ENCODE measurements at regions not wholly inside any gene's neighbourhood (a gene's known extent, or its start where the extent isn't known, plus 50 kb on each side); places are given as distances from the start of the nearest gene placed in this dataset.
"Not testable (repeated sequence)": the region's sequence is repeated elsewhere in the genome, so short reads cannot be mapped to it uniquely, and the experiment has no call there.

DNA sequence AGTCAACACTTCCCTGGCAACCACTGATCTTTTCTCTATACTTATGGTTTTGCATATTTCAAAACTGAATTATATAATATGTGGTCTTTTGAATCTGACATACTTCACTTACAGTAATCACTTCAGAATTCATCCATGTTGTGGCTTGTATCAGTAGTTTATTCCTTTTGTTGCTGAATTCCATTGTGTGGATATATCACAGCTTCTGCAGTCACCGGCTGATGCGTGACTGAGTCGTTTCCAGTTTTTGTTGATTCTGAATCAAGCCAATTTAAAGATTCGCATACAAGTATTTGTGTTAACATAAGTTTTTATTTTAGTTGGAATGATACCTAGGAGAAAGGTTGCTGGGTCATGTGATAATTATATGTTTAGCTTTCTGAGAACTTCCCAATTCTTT is 672.5 kb upstream of the ANKRD30A start:
- DNase-seq (ENCODE audit: low read depth) = no peak

DNA sequence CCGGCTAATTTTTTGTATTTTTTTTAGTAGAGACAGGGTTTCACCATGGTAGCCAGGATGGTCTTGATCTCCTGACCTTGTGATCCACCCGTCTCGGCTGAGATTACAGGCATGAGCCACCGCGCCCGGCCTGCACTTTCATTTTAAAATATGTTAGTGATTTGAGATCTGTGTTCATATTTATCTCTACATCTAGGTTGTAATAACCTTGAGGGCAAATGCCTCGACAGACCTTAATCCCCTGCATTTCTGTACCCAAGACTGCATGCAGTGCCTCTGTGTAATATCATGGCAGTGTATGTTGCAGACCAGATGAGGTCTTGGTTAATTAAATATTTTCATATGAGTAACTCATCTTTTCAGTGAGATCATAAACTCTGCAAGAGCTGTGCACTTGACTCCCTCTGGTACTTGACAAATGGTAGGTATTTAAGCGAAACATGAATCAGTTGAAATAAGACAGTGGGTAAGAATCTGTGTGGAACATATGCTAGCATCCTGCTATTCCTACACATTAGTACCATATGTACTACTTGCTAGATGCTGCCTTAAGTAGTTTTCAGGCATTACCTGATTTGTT is 673.9 kb upstream of the ANKRD30A start:
- no peak for DNase-seq (ENCODE audit: low read depth)

DNA sequence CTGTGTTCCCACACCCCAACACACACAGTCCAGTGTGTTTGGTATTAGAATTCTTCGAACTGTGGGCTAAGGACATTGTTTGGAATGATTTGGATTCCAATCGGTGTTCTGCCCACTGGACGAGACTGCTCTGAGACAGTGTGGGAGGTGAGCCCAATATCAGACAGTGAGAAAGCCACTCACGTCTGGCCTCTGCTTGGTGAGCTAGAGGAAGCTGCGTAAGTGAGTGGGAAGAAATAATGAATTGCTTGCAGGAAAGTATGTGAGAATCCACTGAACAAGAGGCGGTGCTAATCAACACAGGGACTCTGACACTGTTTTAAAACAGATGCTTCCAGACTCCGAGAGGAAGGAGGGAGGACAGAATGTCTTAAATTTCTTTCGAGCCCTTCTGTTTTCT is 675.0 kb upstream of the ANKRD30A start:
- no peak for DNase-seq (ENCODE audit: low read depth)

DNA sequence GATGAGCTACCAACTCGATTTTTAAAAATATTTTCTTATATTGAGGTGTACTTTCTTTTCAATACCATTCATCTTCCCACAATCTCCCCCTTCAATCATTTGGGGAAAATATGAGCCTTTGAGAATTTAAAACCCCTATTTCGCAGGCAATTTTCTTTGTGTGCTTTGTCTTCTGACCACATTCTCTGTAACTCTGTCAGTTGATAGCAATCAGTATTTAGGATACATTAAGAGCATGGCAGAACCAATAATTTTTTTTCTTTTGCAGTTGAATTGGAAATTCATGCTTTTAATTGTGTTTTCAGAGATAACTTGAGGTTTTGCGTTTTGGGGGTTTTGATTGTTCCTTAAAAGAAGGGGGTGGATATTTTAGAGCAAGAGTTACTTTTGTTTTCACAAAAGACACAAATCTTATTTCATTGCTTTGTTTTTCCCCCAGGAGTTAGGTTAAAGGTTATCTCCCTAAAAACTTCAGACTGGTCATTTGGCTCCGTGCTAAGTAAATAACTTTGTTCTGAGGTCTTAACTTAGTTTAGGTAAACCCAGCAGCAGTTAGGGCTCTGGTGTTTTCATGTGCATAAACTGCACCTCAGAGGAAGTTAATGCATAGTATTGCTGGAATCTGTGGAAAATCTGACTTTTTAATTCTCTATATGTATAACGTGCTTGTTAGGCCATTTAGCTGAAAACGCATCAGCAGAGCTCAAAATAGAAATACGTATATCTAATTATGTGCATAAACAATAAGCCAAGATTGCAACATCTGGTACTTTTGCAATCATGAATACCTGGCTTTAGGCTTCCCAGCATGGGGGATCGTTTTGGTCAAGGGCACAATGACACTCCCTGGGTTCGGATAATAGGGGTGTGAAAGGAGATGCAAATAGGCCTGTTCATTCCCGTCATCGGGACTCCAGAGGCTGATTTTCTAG is 676.4 kb upstream of the ANKRD30A start:
- DNase-seq (ENCODE audit: low read depth) = no peak

DNA sequence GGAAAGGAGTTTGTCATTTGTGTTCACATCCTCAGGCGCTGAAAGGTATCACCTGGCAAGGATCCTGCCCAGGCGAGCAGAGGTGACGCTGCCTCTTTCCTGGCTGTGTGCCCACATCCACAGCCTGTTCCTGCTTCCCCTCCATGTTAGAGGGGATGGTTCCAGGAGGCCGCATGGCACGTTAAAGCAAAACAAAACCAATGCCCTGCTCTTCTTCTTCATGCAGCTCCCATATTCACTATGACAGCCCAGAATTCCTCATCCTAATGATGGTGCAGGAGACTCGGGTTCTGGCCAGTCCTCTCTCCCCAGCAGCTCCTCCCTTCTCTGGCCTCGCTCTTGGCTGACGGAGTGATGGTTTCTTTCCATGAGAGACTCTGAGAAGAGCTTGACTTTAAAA is 678.5 kb upstream of the ANKRD30A start:
- DNase-seq (ENCODE audit: low read depth) = peak; percentile 66

DNA sequence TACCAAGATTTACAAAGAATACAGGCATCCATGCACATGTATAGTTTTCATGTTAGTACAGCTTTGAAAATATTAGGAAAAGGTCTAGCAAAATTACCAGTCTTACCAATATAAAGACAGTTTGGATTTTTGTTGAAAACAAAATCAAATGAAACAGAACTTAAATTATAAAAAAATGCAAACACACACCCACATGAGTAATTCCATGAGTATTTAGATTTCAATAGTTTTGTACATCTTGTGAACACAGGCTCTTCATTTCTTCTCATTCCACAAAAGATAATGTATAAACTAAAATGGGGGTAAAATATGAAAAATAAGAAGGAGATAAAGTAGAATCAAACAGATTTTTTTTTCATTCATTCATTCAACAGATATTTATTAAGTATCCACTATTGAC is 682.2 kb upstream of the ANKRD30A start:
- no peak for DNase-seq (ENCODE audit: low read depth)

DNA sequence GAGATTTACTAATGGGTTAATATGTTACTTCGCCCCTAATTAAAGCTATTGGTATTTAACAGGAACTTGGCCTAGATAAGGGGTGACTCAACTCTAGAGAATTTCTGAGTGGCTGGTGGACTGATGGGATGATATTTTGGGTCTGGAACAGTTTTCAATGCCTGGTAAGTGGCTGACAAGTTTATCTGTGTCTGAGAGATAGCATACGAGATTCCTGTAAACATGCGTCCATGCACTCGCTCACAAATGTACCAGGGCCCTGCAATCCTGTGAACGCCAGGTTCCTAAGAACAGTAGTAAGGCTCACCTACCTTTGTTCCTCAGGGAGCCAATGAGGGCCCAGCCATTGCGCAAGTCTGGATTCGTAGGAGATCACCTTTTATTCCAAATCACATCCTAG is 683.8 kb upstream of the ANKRD30A start:
- DNase-seq (ENCODE audit: low read depth) = no peak

DNA sequence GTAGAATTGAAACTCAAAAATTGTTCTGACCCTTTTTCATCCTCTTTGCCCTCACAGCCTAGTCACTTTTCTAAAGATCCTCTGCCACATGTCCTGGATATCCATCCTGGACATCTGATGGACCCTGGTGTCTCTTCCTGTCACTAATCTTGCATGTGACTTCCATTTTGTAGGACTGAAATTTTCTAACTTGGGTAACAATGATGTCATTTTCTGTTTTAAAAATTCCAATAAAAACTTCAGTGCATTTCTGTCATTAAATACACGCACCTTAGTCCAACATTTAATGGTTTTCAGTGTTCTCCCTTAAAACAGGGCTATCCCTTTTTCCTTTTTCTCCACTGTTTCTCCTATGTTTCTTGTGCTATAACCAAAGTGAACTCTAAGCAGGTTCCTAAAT is 684.9 kb upstream of the ANKRD30A start:
- no peak for DNase-seq (ENCODE audit: low read depth)

DNA sequence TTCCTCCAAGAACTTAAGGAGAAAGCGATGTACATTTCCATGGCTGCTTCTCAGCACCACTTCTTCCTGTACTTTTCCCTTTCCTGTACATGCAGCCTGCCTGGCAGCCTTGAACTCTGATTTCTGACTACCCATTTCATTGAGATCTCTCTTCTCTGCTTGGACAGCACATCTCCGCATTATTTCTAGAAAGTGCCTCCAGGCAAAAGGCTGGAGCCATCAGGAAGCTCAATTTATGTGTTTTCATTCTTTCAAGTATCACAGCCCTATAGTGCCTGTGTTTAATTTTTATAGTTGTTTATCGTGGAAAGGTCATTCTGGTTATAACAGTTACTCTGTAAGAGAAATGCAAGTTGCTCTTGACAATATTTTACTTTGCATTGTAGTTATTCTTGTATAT is 688.0 kb upstream of the ANKRD30A start:
- DNase-seq (ENCODE audit: low read depth) = no peak

DNA sequence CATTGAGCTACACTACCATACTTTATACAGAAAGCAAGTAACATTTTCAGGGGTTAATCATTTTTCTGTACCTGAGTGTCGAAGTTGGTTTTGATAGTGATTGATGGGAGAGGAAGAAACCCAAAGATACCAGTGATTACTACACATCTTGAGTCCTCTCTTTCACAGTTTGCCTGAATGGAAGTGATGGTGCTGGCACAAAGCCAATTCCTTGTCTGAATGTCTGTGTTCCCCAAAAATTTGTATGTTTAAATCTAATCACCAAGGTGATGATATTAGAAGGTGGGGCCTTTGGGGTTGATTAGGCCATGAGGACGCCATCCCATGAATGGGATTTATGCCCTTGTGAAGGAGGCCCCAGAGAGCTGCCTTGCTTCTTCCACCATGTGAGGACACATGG is 696.9 kb upstream of the ANKRD30A start:
- DNase-seq (ENCODE audit: low read depth) = no peak

DNA sequence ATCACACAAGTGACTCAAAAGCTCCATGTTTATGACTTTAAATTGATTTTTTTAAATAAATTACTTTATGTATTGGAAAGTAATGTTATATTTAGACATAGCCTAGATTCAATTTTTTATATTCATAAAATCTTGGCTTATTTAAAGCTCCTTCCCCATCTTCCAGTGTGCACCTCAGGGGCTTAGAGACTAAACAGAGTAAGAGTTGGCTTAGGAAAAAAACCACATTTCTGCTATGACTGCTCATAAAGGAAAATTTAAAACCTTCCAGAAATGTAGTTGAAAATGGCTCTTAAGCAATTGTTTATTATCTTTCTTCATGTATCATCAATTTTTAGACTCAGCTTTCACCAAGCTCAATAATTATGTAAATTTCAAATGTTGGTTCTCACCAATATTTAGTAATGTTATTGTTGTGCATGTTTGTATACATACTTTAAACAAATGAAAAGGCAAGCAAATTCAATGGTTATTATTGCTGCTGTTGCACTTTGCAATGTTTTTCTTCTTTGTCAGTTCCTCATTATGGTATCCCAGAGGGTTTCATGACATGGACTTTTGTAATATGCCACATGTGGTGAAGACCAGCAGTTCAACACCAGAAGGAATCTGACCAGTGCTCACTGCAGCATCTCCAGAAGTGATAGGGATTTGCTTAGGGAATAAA is 700.1 kb upstream of the ANKRD30A start:
- DNase-seq (ENCODE audit: low read depth) = peak; percentile 86

DNA sequence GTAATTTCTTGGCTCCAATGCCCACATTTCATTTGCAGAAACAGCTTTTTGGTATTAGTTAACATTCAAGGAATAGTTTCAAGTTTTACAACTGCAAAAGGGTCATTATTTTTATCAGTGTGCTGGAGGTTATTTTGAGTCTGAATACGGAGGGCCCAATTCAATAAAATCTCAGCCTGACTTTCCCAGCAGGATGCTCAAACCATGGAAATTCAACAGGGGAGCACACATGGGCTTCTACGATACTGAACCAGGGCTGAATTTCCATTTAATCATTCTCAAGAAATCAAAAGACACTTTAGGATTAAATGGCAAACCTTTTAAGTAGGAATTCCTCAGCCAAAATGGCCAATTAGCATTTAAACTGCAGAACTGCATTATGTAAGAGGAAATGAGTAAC is 700.9 kb upstream of the ANKRD30A start:
- no peak for DNase-seq (ENCODE audit: low read depth)

DNA sequence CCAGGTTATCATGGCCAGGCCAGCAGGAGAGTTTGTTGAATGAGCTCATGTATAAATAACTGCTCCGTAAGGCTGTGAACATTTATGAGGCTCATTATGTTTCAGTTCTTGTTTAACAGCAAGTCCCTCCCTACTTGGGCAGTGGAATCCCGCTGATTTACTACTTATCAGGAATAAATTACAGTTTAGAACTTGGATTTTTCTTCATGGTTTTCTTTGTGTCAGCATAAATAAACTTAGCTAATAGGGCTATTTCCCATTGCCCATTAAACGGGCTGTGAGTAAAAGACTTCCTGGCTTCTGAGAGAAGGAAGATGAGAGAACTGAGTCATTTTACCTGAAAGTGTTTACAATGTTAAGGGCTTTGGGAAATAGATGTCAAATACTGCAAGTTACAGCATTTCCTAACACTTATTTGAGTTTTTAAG is 701.6 kb upstream of the ANKRD30A start:
- no peak for DNase-seq (ENCODE audit: low read depth)

DNA sequence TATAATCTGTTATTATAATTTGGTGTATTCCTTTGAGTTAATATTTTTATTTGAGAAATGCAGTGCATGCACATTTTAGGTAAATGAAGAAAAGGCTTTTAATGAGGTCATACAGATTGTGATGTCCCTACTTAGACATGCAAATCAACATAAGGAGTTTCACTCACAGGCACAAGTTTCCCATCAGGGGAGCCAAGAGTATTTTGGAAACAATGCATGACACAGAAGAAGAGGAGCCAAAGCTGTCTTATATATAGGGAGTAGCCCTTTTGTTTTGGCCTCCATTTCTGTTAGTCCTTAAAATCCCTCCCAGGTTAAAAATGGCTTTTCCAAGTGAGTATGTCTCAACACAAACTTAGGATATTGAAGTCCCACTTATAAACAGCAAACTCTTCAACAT is 703.4 kb upstream of the ANKRD30A start:
- DNase-seq (ENCODE audit: low read depth) = peak; percentile 79

DNA sequence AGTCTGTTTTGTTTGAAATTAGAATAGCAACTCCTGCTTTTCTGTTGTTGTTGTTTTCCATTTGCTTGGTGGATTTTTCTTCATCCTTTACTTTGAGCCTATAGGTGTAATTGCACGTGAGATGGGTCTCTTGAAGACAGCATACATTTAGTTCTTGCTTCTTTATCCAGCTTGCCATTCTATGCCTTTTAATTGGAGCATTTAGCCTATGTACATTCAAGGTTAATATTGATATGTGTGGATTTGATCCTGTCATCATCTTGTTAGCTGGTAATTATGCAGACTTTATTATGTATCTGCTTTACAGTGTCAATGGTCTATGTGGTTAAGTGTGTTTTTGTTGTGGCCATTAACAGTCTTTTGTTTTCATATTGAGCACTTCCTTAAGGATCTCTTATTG is 708.9 kb upstream of the ANKRD30A start:
- no peak for DNase-seq (ENCODE audit: low read depth)

DNA sequence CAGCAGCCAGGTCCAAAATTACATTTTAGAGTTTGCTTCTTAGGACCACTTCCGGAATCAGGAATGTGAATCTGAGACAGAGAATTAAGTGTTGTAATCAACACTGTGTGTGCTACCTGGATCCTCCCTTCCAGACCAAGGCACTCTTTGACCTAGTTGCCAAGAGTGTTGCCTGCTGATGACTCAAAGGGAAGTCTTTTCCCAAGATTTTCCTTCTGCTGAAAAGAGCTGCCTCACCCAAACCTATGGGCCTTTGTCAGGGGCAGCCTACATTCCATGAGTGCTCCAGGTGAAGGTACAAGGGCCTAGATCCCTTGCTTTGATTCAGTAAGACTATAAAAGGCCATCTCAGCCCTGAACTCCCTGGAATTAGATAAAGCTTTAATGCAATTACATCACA is 712.5 kb upstream of the ANKRD30A start:
- DNase-seq (ENCODE audit: low read depth) = no peak

DNA sequence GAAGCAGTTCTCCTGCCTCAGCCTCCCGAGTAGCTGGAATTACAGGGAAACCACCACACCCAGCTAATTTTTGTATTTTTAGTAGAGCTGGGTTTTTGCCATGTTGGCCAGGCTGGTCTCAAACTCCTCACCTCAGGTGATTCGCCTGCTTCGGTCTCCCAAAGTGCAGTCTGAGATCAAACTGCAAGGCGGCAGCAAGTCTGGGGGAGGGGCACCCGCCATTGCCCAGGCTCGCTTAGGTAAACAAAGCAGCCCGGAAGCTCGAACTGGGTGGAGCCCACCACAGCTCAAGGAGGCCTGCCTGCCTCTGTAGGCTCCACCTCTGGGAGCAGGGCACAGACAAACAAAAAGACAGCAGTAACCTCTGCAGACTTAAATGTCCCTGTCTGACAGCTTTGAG is 725.2 kb upstream of the ANKRD30A start:
- DNase-seq (ENCODE audit: low read depth) = not testable (repeated sequence)

DNA sequence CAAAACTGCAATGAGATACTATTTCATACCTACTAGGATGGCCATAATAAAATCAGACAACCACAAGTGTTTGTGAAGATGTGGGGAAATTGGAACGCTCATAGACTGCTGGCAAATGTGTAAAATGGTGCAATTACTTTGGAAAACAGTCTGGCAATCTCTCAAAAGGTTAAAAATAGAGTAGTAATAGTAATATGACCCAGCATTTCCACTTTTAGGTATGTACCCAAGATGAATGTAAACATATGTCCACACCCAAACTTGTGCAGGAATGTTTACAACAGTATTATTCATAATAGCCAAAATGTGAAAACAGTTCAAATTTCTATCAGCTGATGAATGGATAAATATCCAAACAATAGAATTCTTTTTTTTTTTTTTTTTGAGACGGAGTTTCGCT is 731.6 kb upstream of the ANKRD30A start:
- no peak for DNase-seq (ENCODE audit: low read depth)

DNA sequence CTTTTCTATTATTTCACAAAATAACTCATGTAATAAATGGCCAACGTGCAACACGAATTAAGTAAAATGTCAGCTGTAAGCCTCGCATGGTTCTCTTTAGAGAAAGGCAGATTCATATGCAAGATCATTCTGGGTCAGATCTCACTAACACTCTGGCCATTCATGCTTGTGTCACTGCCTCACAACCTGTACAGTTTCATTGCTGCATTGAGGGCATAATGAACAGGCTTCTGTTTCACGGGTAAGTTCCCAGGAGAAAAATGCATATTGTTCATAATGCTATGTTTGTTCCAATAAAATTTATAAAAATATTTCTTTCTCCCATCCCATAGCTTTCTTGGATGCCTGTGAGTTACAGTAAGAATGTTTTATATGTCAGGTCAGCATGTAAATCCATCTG is 734.0 kb upstream of the ANKRD30A start:
- no peak for DNase-seq (ENCODE audit: low read depth)

DNA sequence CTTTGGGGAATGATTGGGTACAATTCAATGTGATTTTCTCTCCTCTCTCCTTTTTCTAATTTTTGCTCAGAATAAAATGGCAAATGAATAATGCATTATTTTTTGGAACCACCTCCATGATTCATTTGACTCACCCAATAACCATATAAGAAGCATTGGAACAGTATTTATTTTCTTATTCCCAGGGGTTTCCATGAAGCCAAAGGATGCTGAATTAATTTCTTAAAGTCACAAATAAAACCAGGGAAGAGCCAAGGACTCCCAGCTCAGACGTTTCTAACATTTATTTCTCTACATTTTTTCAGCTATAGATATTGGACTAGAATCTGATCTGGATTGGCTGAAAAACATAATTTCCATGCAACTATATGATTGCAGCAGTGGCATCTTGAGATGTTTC is 735.2 kb upstream of the ANKRD30A start:
- DNase-seq (ENCODE audit: low read depth) = no peak

DNA sequence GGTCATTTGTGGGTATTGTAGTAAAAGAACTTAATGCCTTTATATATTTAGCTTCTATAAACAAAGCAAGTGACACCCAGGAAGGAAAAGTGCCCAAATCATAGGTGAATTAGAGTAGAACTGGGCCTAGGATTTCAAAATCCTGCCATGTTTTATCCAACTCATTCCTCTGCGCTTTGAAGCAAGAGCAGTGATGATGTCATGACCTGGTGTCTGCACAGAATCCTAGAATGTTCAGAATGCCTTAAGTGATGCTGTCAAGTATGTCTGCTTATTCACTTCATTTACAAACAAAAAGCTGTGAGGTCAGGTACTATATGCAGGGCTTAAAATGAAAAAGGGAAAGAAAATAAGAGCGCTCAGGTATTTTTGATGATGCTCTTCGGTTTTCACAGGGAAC is 737.2 kb upstream of the ANKRD30A start:
- DNase-seq (ENCODE audit: low read depth) = no peak

DNA sequence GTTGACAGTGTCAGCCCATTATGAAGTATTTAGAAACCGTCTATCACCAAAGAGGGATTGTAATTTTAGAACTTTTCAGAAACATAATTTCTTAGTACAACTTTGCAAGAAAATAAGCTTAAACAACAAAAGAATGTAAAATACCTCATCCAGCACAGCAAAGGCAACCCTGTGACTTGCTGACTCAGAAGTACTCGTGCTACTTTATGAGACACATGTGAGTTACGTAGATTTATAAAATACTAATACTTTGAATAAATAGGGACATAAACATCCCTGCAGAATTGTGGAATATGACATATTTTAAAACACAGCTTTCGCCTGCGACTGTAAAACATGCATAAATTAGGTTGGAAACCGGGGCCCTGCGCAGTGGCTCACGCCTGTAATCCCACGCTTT is 739.7 kb upstream of the ANKRD30A start:
- no peak for DNase-seq (ENCODE audit: low read depth)

DNA sequence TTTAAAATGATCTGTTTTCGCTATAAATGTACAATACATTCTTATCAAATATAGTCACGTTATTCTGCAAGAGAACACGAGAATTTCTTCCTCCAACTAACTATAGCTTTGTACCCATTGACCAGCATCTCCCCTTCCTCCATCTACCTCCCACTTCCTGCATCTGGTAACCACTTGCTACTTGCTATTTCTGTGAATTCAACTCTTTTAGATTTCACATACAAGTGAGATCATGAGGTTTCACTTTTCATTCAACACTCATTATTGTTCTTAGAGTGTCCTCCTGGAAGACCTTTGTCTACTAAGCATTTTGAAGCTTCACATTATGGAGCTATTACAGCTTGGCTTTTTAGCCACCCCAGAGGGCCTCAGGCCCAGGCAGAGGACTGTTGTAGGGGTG is 741.3 kb upstream of the FZD8 start:
- DNase-seq (ENCODE audit: low read depth) = no peak
